PC-3 (cell line): ENCODE measurements at regions not wholly inside any gene's neighbourhood (a gene's known extent, or its start where the extent isn't known, plus 50 kb on each side); places are given as distances from the start of the nearest gene placed in this dataset.

Experiments used
- ATAC-seq: fragments of 200-7000 bp; cut with Tn5 transposase; 2 replicates; pipeline ENCODE4 v1.9.1; 2020; ENCODE audit warnings: mild to moderate bottlenecking, moderate library complexity
- BruUV-seq: library from RNA; stranded (reverse); fragments of 400-500 nt; replicated peaks from 2 replicates; lab custom pipeline; 2021; lab: Mats Ljungman, UMichigan
- CTCF ChIA-PET: fragments of 300-600 bp; sonication (Branson Sonifier 250); formaldehyde crosslinking; loops from one replicate; lab custom pipeline; 2022; ENCODE audit warnings: antibody characterized with exemption; lab: Charles Lee
- POLR2A ChIA-PET: fragments of 300-600 bp; sonication (Branson Sonifier 250); formaldehyde crosslinking; loops from one replicate; lab custom pipeline; 2022; ENCODE audit warnings: antibody characterized with exemption; ENCODE audit not compliant: unreplicated experiment; lab: Charles Lee
- DNase-seq: peaks from one replicate; pipeline ENCODE4 v3.0.0-alpha.2; 2015
- H2AFZ ChIP-seq: fragments of 300-600 bp; sonication (generic); 2 replicates; pipeline ENCODE4 v1.6.0; 2016; ENCODE audit warnings: antibody characterized with exemption, low read length
- H3F3A ChIP-seq: fragments of 300-600 bp; sonication (generic); one replicate; pipeline ENCODE4 v1.6.0; 2017; ENCODE audit warnings: antibody characterized with exemption, low read length, control low read depth, mild to moderate bottlenecking; ENCODE audit not compliant: unreplicated experiment
- H3K27ac ChIP-seq: fragments of 300-600 bp; sonication (generic); 2 replicates; pipeline ENCODE4 v1.5.1; 2016; ENCODE audit warnings: mild to moderate bottlenecking, low read length
- H3K27me3 ChIP-seq: fragments of 300-600 bp; sonication (generic); 2 replicates; pipeline ENCODE4 v1.6.1; 2016; ENCODE audit warnings: low read length, mixed read lengths
- H3K36me3 ChIP-seq: fragments of 300-600 bp; sonication (generic); 2 replicates; pipeline ENCODE4 v1.6.1; 2016; ENCODE audit warnings: low read depth, mixed run types, low read length, mixed read lengths
- H3K4me1 ChIP-seq: fragments of 300-600 bp; sonication (generic); 2 replicates; pipeline ENCODE4 v1.5.1; 2016; ENCODE audit warnings: low read length; ENCODE audit not compliant: insufficient read depth
- H3K4me2 ChIP-seq: fragments of 300-600 bp; sonication (generic); 2 replicates; pipeline ENCODE4 v1.6.0; 2016; ENCODE audit warnings: low read length
- H3K4me3 ChIP-seq: fragments of 300-600 bp; sonication (generic); 2 replicates; pipeline ENCODE4 v1.5.1; 2016; ENCODE audit warnings: mild to moderate bottlenecking, low read length, mixed read lengths
- H3K79me2 ChIP-seq: fragments of 300-600 bp; sonication (generic); 2 replicates; pipeline ENCODE4 v1.6.1; 2017; ENCODE audit warnings: low read length, mixed read lengths
- H3K9ac ChIP-seq: fragments of 300-600 bp; sonication (generic); 2 replicates; pipeline ENCODE4 v1.6.0; 2016; ENCODE audit warnings: mild to moderate bottlenecking, low read length
- H3K9me2 ChIP-seq: fragments of 300-600 bp; sonication (generic); replicated peaks from 2 replicates; pipeline ENCODE4 v1.6.1; 2016; ENCODE audit warnings: mixed run types, low read length, mixed read lengths
- H3K9me3 ChIP-seq: fragments of 300-600 bp; sonication (generic); 2 replicates; pipeline ENCODE4 v1.6.1; 2016; ENCODE audit warnings: low read length, mixed read lengths
- H4K20me1 ChIP-seq: fragments of 300-600 bp; sonication (generic); 2 replicates; pipeline ENCODE4 v1.6.1; 2016; ENCODE audit warnings: low read length, mixed read lengths
- CTCF ChIP-seq: fragments of 300-600 bp; sonication (generic); conservative IDR thresholded peaks from 2 replicates; pipeline ENCODE4 v1.5.1; 2017; ENCODE audit warnings: antibody characterized with exemption, low read depth, mild to moderate bottlenecking, low read length
- EZH2 ChIP-seq: fragments of 300-600 bp; sonication (generic); IDR thresholded peaks from one replicate; pipeline ENCODE4 v1.6.1; 2017; ENCODE audit warnings: antibody characterized with exemption, mild to moderate bottlenecking, low read length; ENCODE audit not compliant: unreplicated experiment
- EZH2phosphoT487 ChIP-seq: fragments of 300-600 bp; sonication (generic); IDR thresholded peaks from 2 replicates; pipeline ENCODE4 v1.6.1; 2018; ENCODE audit warnings: mild to moderate bottlenecking, antibody characterized with exemption, low read length, borderline replicate concordance
- intact Hi-C: fragments of 100-400 bp; cut with micrococcal nuclease; formaldehyde crosslinking; loops from 2 replicates; pipeline ENCODE4 v1.9.0; 2023

DNA sequence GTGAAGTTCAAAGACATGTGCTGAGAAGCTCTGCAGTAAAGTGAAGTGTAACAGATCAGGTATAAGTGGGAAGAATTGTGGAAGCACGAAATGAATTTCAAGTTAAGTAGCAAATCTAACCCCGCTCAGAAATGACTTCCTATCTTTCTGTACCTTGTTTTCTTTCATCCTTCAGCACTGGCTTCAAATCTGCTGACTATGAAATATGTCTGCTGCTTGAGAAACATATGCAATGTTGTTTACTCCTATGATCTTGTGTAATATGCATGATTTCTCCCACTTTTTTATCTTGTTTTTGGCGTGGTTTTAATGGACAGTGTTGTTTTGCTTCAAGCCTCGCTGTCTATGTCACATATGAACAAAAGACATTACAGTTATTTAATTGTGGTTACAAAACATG is 545.3 kb upstream of the NCAM2 start:
- intact Hi-C loops = no loop called here
- BruUV-seq = no TSS peak

GRCh38 chr21:20459838-20460237 is 538.4 kb upstream of the NCAM2 start:
- TF ChIP-seq EZH2phosphoT487 (no peak), CTCF (no peak), EZH2 (no peak)
- Histone ChIP-seq H3K9ac (no peak overlapping the region), H4K20me1 (no peaks in the 10 kb centered on the region), H2AFZ (no peak overlapping the region), H3K27me3 (no peaks in the 10 kb centered on the region), H3K4me1 (peaks cover 8% of the 10 kb centered on the region; the same call in 1 of the 2 replicates), H3K27ac (no peak overlapping the region), H3K4me2 (no peak overlapping the region), H3F3A (no peaks in the 10 kb centered on the region), H3K9me3 (peaks cover 6% of the 10 kb centered on the region; the same call in 1 of the 2 replicates), H3K9me2 (no peaks in the 10 kb centered on the region), H3K36me3 (no peaks in the 10 kb centered on the region), H3K79me2 (no peaks in the 10 kb centered on the region), H3K4me3 (no peak overlapping the region)
- ATAC-seq (peak; percentile 76), DNase-seq (peak; percentile 62)
- CTCF ChIA-PET = no interaction called here
- intact Hi-C loops = loop anchor here (2.0 kb wide), 1 partner anchor 415 kb away; no protein-coding TSS in a partner anchor
- POLR2A ChIA-PET = no interaction called here
- no TSS peak for BruUV-seq

More for the DNA sequence above, 545.3 kb upstream of the NCAM2 start:
- Histone ChIP-seq H3K4me3 (no peak overlapping the region), H3K9ac (no peak overlapping the region), H3K4me1 (peaks cover 10% of the 10 kb centered on the region; the same call in 1 of the 2 replicates), H4K20me1 (no peaks in the 10 kb centered on the region), H3K9me2 (no peaks in the 10 kb centered on the region), H3K4me2 (no peak overlapping the region), H3K36me3 (no peaks in the 10 kb centered on the region), H2AFZ (no peak overlapping the region), H3K9me3 (no peaks in the 10 kb centered on the region), H3F3A (no peaks in the 10 kb centered on the region), H3K27ac (no peak overlapping the region), H3K79me2 (no peaks in the 10 kb centered on the region), H3K27me3 (no peaks in the 10 kb centered on the region)
- ChIA-PET CTCF (no interaction called here), POLR2A (no interaction called here)
- ATAC-seq (no peak), DNase-seq (no peak)
- no peak for TF ChIP-seq CTCF

GRCh38 chr21:20463362-20463761 is 534.8 kb upstream of the NCAM2 start:
- Histone ChIP-seq H2AFZ (no peak overlapping the region), H3K4me3 (no peak overlapping the region), H3K27me3 (no peaks in the 10 kb centered on the region), H3F3A (no peaks in the 10 kb centered on the region), H3K27ac (no peak overlapping the region), H3K4me2 (no peak overlapping the region), H3K36me3 (no peaks in the 10 kb centered on the region), H3K4me1 (peaks cover 8% of the 10 kb centered on the region; the same call in 1 of the 2 replicates), H4K20me1 (no peaks in the 10 kb centered on the region), H3K9ac (no peak overlapping the region), H3K9me3 (peaks cover 6% of the 10 kb centered on the region; the same call in 1 of the 2 replicates), H3K9me2 (no peaks in the 10 kb centered on the region), H3K79me2 (no peaks in the 10 kb centered on the region)
- TF ChIP-seq EZH2 (no peak), CTCF (no peak), EZH2phosphoT487 (no peak)
- ChIA-PET CTCF (no interaction called here), POLR2A (no interaction called here)
- ATAC-seq = no peak
- intact Hi-C loops = no loop called here
- BruUV-seq = no TSS peak
- DNase-seq = no peak
